CD4-positive, CD25-positive, alpha-beta regulatory T cell (primary cell): ENCODE measurements at regions not wholly inside any gene's neighbourhood (a gene's known extent, or its start where the extent isn't known, plus 50 kb on each side); places are given as distances from the start of the nearest gene placed in this dataset.

Experiments used
- ATAC-seq, 2 donors: fragments of 150-1000 bp; cut with Tn5 transposase; one replicate each; pipeline ENCODE4 v1.10.0; 2021; ENCODE audit warnings: low read depth in 2 of 2, moderate number of reproducible peaks in 2 of 2, moderate library complexity in 1 of 2
- DNase-seq, 3 donors: peaks; one replicate each; pipeline versions ENCODE4 v3.0.0 to v3.0.0-alpha.2; 2012 to 2022; ENCODE audit warnings: mixed read lengths in 1 of 3
- H3K27ac ChIP-seq: one replicate; pipeline ENCODE4 v1.7.0; 2013; ENCODE audit warnings: mild to moderate bottlenecking, low read length; ENCODE audit not compliant: insufficient read depth, poor library complexity, severe bottlenecking
- H3K27me3 ChIP-seq: one replicate; pipeline ENCODE4 v1.7.0; 2013; ENCODE audit warnings: low read length; ENCODE audit not compliant: control insufficient read depth, insufficient read depth
- H3K36me3 ChIP-seq: one replicate; pipeline ENCODE4 v1.7.0; 2013; ENCODE audit warnings: mild to moderate bottlenecking, low read length, moderate library complexity; ENCODE audit not compliant: control insufficient read depth, insufficient read depth
- H3K4me1 ChIP-seq: 2 replicates; pipeline ENCODE4 v1.7.0; 2013; ENCODE audit warnings: mild to moderate bottlenecking, low read length; ENCODE audit not compliant: insufficient read depth, control insufficient read depth, poor library complexity, severe bottlenecking
- H3K4me3 ChIP-seq: one replicate; pipeline ENCODE4 v1.7.0; 2013; ENCODE audit warnings: low read depth, mild to moderate bottlenecking, low read length, moderate library complexity
- H3K9me3 ChIP-seq, 2 experiments: 1 replicate in 1 of 2; 2 replicates in 1 of 2; pipeline ENCODE4 v1.7.0; 2013; ENCODE audit warnings: low read length in 2 of 2, mild to moderate bottlenecking in 1 of 2, moderate library complexity in 1 of 2; ENCODE audit not compliant: control insufficient read depth in 2 of 2
- H3K27ac Mint-ChIP-seq, 3 donors: one replicate each; pipeline ENCODE4 v1.8.0; 2020 to 2022; ENCODE audit warnings: mild to moderate bottlenecking in 3 of 3, mixed read lengths in 3 of 3, moderate library complexity in 2 of 3
- H3K27me3 Mint-ChIP-seq: one replicate; pipeline ENCODE4 v1.8.0; 2022; ENCODE audit warnings: mild to moderate bottlenecking, mixed read lengths
- H3K36me3 Mint-ChIP-seq: one replicate; pipeline ENCODE4 v1.8.0; 2020; ENCODE audit warnings: mixed read lengths
- H3K4me1 Mint-ChIP-seq, 4 donors: one replicate each; pipeline ENCODE4 v1.8.0; 2020 to 2022; ENCODE audit warnings: mixed read lengths in 4 of 4, mild to moderate bottlenecking in 1 of 4
- H3K4me3 Mint-ChIP-seq, 4 donors: one replicate each; pipeline ENCODE4 v1.8.0; 2020 to 2022; ENCODE audit warnings: mild to moderate bottlenecking in 4 of 4, mixed read lengths in 4 of 4, moderate library complexity in 3 of 4
- H3K9me3 Mint-ChIP-seq, 7 donors: one replicate each; pipeline ENCODE4 v1.8.0; 2020 to 2022; ENCODE audit warnings: mixed read lengths in 7 of 7, mild to moderate bottlenecking in 3 of 7, moderate library complexity in 2 of 7

GRCh38 chr13:22107549-22107948 is 436.7 kb downstream of the FGF9 start:
- Mint-ChIP-seq H3K27ac (peak overlapping the region; percentile 10 to 81 (median 57)), H3K36me3 (peaks cover 3% of the 10 kb centered on the region), H3K9me3 (peaks cover 0 to 2% (median 0%) of the 10 kb centered on the region in 7 donors), H3K4me3 (no peak overlapping the region), H3K27me3 (peaks cover 4% of the 10 kb centered on the region), H3K4me1 (peaks cover 6 to 35% (median 10%) of the 10 kb centered on the region in 4 donors)
- no peak for DNase-seq
- peaks cover 4% of the 10 kb centered on the region for H3K4me1 ChIP-seq
- no peaks in the 10 kb centered on the region for H3K36me3 ChIP-seq
- no peak overlapping the region for H3K4me3 ChIP-seq
- H3K9me3 ChIP-seq = no peaks in the 10 kb centered on the region
- ATAC-seq = no peak
- H3K27me3 ChIP-seq = no peaks in the 10 kb centered on the region
- H3K27ac ChIP-seq = no peak overlapping the region

DNA sequence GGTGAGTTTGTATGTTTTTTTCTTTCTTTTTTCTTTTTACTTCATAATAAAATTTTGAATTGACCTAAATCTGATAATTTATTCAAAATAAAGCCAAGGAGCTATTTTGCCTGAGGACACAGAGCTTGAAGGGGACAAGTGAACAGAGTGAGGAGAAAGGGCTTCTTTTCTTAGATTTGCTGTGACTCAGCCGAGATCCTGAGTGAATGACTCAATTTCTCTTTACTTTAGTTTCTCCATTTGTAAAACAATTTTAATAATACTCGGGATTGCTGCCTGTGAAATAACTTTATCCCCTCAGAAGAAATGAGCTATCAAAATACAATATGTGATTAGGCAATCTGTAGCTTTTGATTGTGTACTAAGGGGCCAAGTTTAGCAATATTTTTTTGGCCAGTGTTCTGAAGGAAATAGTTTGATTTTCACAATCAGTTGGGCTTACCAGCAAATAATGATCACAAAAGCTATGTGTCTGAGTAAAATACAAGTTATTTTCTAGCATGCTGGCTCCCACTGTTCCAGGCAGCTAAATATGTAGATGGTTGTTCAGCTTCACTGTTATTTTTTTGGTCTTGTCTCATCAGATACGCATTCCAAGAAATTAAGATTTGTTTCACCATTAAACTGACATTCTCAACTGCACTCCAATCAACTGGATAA is 437.5 kb downstream of the FGF9 start:
- peaks cover 0 to 2% (median 0%) of the 10 kb centered on the region in 7 donors for H3K9me3 Mint-ChIP-seq
- H3K4me3 Mint-ChIP-seq = no peak overlapping the region
- no peaks in the 10 kb centered on the region for H3K36me3 ChIP-seq
- H3K27me3 ChIP-seq = no peaks in the 10 kb centered on the region
- H3K4me1 ChIP-seq = peaks cover 4% of the 10 kb centered on the region
- no peak overlapping the region for H3K27ac ChIP-seq
- peak overlapping the region; percentile 10 to 81 (median 11) for H3K27ac Mint-ChIP-seq
- ATAC-seq (no peak), DNase-seq (no peak)
- peaks cover 3% of the 10 kb centered on the region for H3K36me3 Mint-ChIP-seq
- peaks cover 4% of the 10 kb centered on the region for H3K27me3 Mint-ChIP-seq
- no peaks in the 10 kb centered on the region for H3K9me3 ChIP-seq
- peaks cover 6 to 37% (median 9%) of the 10 kb centered on the region in 4 donors for H3K4me1 Mint-ChIP-seq
- no peak overlapping the region for H3K4me3 ChIP-seq

DNA sequence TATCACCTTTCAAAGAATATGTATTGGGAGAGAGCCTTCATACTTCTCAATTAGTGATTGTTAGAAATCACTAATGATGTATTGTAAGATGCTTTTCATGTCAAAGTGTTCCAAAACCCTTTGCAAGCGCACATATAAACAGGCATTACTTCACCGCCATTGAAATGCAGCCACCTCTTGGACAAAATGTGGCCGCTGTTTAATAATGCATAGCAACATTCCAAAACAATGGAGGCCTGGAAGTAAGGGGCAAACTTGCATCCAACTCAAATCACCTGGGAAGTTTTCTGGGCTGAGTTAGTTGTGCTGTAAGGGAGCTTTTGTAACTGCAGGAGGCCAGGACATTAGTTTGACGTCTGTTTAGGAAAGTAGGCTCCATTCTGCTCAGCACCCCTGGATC is 438.1 kb downstream of the FGF9 start:
- Histone ChIP-seq H3K36me3 (no peaks in the 10 kb centered on the region), H3K27ac (no peak overlapping the region), H3K27me3 (no peaks in the 10 kb centered on the region), H3K4me1 (peaks cover 4% of the 10 kb centered on the region), H3K4me3 (no peak overlapping the region), H3K9me3 (no peaks in the 10 kb centered on the region)
- no peak overlapping the region for H3K4me3 Mint-ChIP-seq
- H3K4me1 Mint-ChIP-seq = peaks cover 10 to 42% (median 13%) of the 10 kb centered on the region in 4 donors
- H3K27me3 Mint-ChIP-seq = peaks cover 4% of the 10 kb centered on the region
- H3K27ac Mint-ChIP-seq = peak overlapping the region in 1 of 3 donors; percentile 81
- DNase-seq (no peak), ATAC-seq (no peak)
- H3K9me3 Mint-ChIP-seq = peaks cover 0 to 2% (median 0%) of the 10 kb centered on the region in 7 donors
- peaks cover 3% of the 10 kb centered on the region for H3K36me3 Mint-ChIP-seq

DNA sequence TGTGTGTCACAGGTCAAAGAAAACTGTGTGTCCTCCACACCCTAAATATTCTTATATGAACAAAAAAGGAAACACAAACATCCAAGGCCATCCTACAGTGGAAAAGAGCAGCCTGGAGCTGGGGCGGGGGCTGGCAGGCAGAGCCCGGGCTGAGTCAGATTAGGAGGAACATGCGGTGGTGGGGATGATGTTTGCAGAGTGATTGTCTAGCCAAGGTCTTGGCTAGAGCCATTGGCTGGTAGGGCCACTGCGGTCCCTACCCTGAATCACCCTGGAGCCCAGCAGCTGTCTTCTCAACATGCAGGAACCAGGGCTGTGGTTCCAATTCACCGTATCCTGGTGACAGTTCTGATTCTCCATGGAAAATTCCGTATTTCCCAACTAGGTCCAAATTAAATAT is 439.5 kb downstream of the FGF9 start:
- Histone ChIP-seq H3K27me3 (no peaks in the 10 kb centered on the region), H3K9me3 (no peaks in the 10 kb centered on the region), H3K4me3 (no peak overlapping the region), H3K36me3 (no peaks in the 10 kb centered on the region), H3K27ac (no peak overlapping the region), H3K4me1 (peaks cover 14% of the 10 kb centered on the region)
- peaks cover 4% of the 10 kb centered on the region for H3K27me3 Mint-ChIP-seq
- H3K36me3 Mint-ChIP-seq = no peaks in the 10 kb centered on the region
- H3K27ac Mint-ChIP-seq = no peak overlapping the region
- DNase-seq (no peak), ATAC-seq (no peak)
- H3K4me3 Mint-ChIP-seq = peak overlapping the region in 1 of 4 donors; percentile 3
- peaks cover 17 to 55% (median 20%) of the 10 kb centered on the region in 4 donors for H3K4me1 Mint-ChIP-seq
- H3K9me3 Mint-ChIP-seq = peaks cover 0 to 2% (median 0%) of the 10 kb centered on the region in 7 donors

GRCh38 chr13:22111152-22111783 is 440.4 kb downstream of the FGF9 start:
- Histone ChIP-seq H3K27ac (no peak overlapping the region), H3K4me3 (no peak overlapping the region), H3K4me1 (peaks cover 14% of the 10 kb centered on the region), H3K36me3 (no peaks in the 10 kb centered on the region), H3K27me3 (no peaks in the 10 kb centered on the region), H3K9me3 (no peaks in the 10 kb centered on the region)
- ATAC-seq = no peak
- H3K4me3 Mint-ChIP-seq = no peak overlapping the region
- DNase-seq = peak in 1 of 3 donors; percentile 8
- H3K4me1 Mint-ChIP-seq = peaks cover 19 to 49% (median 23%) of the 10 kb centered on the region in 4 donors
- no peaks in the 10 kb centered on the region for H3K27me3 Mint-ChIP-seq
- peak overlapping the region in 1 of 3 donors; percentile 43 for H3K27ac Mint-ChIP-seq
- H3K9me3 Mint-ChIP-seq = peaks cover 0 to 3% (median 0%) of the 10 kb centered on the region in 7 donors
- no peaks in the 10 kb centered on the region for H3K36me3 Mint-ChIP-seq

- Histone ChIP-seq H3K27me3 (no peaks in the 10 kb centered on the region), H3K36me3 (no peaks in the 10 kb centered on the region), H3K9me3 (no peaks in the 10 kb centered on the region), H3K4me3 (no peak overlapping the region), H3K27ac (no peak overlapping the region), H3K4me1 (peaks cover 14% of the 10 kb centered on the region)
- Mint-ChIP-seq H3K4me1 (peaks cover 19 to 43% (median 23%) of the 10 kb centered on the region in 4 donors), H3K9me3 (peaks cover 0 to 3% (median 0%) of the 10 kb centered on the region in 7 donors), H3K4me3 (no peak overlapping the region), H3K36me3 (no peaks in the 10 kb centered on the region), H3K27me3 (no peaks in the 10 kb centered on the region), H3K27ac (no peak overlapping the region)
- no peak for DNase-seq
- no peak for ATAC-seq
Measured at GRCh38 chr13:22111961-22112360, 441.1 kb downstream of the FGF9 start.

- Histone ChIP-seq H3K27ac (no peak overlapping the region), H3K36me3 (no peaks in the 10 kb centered on the region), H3K4me3 (no peak overlapping the region), H3K4me1 (peaks cover 10% of the 10 kb centered on the region), H3K9me3 (no peaks in the 10 kb centered on the region), H3K27me3 (no peaks in the 10 kb centered on the region)
- DNase-seq (no peak), ATAC-seq (no peak)
- Mint-ChIP-seq H3K4me1 (peaks cover 11 to 31% (median 17%) of the 10 kb centered on the region in 4 donors), H3K36me3 (no peaks in the 10 kb centered on the region), H3K9me3 (peaks cover 0 to 3% (median 0%) of the 10 kb centered on the region in 7 donors), H3K27ac (peak overlapping the region in 1 of 3 donors; percentile 65), H3K27me3 (no peaks in the 10 kb centered on the region), H3K4me3 (no peak overlapping the region)
Measured at GRCh38 chr13:22112956-22113745, 442.3 kb downstream of the FGF9 start.
